ENCODE measurements at regions not wholly inside any gene's neighbourhood (a gene's known extent, or its start where the extent isn't known, plus 50 kb on each side); places are given as distances from the start of the nearest gene placed in this dataset.
"Not testable (repeated sequence)": the region's sequence is repeated elsewhere in the genome, so short reads cannot be mapped to it uniquely, and the experiment has no call there.

DNA sequence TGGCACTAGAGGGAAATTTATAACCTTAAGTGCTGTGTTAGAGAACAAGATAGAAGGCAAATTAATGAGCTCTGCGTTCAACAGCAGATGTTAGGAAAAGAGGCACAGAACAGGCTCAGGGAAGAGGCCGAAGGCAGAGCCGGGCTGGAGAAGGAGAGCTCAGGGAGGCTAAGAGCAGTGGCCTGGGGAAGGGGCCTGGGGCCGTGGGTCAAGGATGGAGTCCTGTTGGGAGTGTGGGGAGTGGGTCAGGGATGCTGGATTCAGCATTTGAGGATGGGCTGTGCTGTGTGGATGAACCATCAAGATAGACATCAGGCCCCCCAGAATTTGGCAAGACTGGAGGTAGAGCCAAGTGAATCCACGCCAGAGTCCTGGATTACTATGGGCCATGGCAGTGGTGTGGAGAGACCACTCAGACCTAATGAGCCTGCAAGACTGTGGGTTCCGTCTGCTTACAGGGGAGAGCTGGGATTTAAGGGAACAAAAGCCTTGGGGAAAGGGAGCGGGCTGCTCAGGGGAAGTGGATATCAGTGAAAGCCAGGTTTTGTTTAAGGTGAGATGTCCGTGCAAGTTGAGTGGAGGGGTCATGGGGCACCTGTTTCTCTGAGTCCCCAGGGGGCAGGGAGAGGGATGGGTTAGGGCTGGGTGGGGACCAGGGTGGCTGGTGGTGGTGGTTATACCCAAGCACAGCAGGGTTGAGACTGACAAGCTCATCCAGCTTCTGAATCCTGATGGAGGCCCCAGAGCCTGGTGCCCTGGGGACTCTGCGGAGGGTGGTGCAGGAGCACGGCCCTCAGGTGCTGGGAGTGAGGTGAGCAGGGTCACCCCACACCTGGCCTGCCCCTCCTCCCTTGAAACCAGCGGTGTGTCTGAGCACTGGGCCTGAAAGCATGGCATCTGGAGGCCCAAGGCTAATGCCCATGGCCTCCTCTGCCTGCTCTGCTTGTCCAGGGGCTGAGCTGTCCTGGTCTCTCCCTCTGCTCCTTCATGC lies 101.7 kb downstream of the BMS1 start:
- no peak for DNase-seq (ENCODE audit: low read depth in 2 of 2)

DNA sequence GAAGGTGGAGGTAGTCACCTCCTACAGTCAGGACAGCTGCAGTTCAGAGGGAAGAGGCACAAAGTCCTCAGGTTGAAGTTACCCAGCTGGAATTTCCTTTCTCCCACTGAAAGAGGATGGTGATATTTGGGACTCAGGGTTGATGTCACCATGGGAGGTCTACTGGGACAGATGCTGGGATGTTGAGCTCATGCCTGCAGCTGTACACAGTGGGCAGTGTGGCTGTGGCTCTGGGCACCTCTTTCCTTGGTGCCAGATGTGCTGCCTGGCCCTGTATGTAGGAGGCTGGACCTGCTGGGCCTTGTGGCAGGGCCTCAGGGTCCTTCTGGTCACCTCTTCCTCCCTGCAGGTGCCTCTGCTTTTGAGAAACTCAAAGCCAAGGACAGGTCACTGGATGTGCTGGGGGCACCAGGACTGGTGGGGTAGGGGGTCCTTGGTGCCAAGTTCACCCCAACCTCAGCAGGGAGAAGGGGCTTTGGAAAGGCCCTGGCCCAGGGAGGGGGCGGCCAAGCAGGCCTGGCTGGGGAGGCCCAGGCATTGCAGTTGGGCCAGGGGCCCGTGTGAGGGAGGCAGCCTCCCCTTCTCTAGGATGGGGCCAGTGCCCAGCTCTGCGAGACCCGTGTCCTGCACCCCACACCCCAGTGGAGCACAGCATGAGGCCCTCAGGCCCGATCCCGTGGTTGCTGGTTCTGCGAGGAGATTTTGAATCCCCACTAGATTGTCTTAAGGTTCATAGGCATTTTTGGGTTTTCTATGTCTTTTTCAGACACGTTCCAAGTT lies 103.1 kb downstream of the BMS1 start:
- DNase-seq (ENCODE audit: low read depth in 2 of 2) = no peak

DNA sequence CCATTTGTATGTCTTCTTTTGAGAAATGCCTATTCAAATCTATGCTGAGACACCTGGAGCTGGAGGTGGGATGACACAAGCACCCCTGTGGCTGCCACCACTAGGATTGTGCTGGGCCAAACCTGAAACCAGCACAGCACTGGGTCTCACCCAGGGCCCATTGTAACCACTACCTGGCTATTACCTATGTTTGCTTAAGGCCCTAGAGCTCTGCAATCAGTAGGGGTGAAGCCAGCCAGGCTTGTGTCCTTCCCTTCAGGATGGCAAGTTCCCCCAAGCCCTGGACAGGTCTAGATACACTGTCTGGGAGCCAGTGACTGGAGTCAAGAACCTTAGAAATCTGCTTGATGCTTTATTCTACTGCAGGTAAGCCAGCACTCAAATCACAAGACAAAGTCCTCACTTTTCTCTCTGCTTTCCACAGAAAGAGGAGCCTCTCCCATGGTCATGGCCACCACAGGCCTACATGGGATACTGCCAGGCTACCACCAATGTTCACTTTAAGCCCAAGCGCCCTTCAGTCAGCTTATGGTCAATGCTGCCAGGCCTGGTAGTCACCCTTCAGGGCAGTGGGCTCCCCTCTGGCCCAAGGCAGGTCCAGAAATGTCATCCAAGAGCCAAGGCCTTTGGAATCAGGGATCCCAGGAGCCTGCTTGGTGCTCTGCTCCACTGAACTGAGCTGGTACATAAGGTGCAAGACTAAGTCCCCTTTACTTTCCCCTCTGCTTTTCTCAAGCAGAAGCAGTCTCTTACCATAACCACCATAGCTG lies 105.3 kb downstream of the BMS1 start:
- no peak for DNase-seq (ENCODE audit: low read depth in 2 of 2)

DNA sequence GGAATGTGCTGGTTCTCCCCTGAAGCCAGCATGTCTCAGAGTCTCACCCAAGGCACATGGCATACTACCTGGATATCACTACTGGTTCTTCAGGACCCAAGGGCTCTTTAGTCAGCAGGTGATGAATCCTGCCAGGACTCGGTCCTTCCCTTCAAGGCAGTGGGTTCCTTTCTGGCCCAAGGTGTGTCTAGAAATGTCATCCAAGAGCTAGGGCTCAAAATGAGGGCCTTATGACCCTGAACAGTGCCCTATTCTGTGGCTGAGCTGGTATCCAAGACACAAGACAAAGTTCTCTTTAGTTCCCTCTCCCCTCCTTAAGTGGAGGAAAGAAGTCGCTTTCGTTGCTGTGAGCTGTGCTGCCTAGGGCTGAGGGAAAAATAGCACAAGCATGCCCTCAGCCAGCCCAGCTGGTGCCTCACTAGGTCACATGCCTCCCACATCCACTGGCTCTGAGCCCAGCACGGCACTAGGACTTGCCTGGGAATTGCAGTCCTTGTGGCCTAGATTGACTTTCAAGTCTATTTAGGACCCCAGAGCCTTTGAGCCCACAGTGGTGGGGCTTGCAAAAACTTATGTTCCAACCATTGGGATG lies 106.0 kb downstream of the BMS1 start:
- no peak for DNase-seq (ENCODE audit: low read depth in 2 of 2)

DNA sequence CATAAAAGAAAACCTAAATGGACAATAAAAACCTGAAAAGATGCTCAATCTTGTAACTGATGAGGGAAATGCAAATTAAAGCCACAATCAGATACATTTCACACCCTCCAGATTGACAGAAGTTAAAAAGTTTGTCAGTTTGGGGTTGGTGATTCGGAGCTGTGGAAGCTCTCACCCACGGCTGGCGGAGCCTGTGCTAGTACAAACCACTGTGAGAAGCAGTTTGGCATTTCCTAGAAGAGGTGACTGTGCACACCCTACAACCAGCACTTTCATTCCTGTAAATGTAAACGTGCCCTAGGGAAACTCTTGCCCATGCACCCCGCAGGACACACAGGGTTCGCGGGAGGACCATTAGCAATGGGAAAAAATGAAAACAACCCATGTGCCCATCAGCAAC lies 114.1 kb downstream of the BMS1 start:
- DNase-seq (ENCODE audit: low read depth in 2 of 2) = no peak

DNA sequence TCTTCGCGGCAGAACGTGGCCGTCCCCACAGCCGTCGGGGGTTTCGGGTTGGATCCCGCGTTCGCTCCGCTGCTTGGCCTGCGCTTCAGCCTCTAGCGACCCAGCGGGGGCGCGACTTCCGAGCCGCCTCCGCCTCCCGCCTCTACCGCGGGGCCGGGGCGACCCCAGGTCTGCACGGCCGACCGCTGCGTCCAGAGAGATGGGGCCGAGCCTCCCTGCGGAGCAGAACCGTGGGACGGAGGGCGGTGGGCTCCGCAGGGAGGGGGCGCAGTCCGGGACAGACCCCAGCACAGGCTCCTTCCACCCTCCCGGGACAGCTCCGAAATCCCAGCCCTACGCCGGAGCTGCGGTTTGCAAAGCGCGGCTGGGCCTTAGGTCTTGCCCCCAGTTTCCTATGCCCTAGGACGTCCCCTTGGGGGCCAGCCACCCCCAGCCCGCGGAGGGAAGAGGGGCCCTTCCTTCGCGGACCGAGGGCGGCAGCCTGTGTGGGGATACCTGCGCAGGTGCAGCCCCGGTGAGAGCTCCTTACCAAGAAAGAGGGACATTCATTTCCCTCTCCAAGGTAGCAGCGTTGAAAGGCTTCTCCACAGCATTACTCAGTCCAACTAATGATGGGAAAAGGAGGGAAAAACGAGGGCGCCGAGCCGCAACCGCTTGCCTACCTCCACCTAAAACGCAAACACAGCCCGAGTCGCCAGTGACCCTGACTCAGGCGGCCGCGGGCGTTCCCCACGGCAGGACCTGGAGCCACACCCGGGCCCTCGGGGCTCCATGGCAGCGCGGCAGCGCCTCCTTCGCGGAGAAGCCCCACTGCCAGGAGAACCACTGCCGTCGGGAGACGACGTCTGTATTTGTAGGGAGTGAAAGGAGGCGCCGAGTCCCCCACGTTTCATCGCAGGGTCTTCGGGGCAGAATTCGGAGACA lies 115.7 kb downstream of the BMS1 start:
- DNase-seq (ENCODE audit: low read depth in 2 of 2) = no peak

DNA sequence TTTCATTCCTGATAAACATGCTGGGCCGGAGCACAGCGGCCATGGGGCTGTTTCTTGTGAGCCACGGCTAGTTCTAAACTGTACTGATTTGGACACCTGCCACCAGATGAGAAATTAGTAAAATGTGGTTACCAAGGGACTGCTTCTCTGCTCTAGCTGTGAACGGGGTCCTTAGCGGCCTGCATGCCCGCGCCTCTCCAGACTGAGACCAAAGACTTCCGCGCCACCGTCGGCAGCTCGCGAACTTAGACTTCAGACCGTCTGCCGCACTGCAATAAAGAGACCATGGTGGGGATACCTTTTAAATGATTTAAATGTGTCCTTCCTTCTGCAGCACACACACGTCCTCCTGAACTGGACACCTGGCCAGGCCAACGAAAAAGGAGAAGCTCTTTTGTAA lies 116.4 kb downstream of the BMS1 start:
- no peak for DNase-seq (ENCODE audit: low read depth in 2 of 2)

DNA sequence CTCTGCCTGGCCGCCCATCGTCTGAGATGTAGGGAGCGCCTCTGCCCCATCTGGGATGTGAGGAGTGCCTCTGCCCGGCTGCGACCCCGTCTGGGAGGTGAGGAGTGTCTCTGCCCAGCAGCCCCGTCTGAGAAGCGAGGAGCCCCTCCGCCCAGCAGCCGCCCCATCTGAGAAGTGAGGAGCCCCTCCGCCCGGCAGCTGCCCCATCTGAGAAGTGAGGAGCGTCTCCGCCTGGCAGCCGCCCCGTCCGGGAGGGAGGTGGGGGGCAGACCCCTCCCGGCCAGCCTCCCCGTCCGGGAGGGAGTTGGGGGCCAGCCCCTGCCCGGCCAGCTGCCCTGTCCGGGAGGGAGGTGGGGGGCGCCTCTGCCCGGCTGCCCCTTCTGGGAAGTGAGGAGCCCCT lies 117.8 kb downstream of the BMS1 start:
- not testable (repeated sequence) for DNase-seq (ENCODE audit: low read depth in 2 of 2)

DNA sequence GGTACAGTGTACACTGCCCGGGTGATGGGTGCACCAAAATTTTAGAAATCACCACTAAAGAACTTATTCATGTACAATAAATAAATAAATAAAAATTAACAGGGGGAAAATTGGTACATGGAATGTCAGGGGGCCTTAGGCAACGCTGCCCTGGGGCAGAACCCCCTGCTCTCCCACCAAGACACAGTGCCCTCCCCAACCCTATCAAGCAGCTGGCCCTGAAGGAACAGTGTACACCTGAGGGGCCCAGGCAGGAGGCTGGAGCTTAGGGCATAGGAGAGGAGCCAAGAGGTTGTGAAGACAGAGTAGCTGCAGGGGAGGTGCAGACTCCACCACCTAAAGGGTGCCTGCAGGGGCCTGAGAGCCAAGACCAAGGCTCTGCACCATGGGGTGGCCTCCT lies 128.8 kb downstream of the BMS1 start:
- no peak for DNase-seq (ENCODE audit: low read depth in 2 of 2)

DNA sequence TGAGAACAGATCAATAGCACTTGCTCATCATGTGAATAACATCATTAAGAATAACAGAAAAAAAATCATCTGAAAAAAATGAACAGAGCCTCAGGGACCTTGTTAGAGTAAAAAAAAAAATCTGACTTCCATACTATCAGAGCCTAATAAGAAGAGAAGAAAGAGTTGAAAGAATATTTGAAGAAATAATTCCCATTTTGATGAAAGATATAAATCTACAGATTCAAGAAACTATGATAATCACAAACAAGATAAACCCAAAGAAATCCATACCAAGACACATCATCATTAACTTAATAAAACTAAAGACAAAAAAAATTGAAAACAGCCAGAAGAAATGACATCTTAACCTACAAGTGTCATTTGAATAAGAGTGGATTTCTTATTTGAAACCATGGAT lies 134.4 kb downstream of the BMS1 start:
- DNase-seq (ENCODE audit: low read depth in 2 of 2) = no peak

DNA sequence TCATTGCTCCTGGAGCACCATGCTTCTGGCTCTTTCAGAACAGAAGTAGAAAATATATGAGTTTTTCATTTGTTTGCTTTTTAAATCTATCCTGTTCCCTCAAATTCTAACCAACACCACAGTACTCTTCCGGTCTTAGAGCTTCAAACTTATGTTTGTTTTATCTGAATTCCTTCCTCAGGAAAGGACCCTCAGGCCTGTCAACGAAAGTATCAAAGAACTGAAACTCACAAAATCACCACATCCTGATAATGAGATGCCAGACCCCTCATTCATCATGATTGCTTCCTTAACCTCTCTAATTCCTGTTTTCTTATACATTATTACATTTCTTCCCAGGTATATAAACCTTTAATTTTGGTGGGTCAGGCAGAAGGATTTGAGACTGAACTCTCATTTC lies 135.2 kb downstream of the BMS1 start:
- DNase-seq (ENCODE audit: low read depth in 2 of 2) = no peak

DNA sequence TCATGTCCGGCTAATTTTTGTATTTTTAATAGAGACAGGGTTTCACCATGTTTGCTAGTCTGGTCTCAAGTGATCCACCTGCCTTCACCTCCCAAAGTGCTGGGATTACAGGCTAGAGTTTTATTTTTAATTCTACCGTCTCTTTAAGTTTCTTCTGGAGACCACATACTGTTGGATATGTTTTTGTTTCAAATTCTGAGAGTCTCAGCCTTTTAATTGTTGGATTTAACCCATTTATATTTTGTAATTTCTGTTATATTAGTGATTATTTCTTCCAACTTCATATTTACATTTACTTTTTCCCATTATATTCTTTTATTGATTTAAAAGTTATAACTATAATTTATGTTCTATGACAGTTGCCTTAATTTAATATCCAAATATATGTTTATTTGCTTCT lies 139.4 kb downstream of the BMS1 start:
- no peak for DNase-seq (ENCODE audit: low read depth in 2 of 2)

DNA sequence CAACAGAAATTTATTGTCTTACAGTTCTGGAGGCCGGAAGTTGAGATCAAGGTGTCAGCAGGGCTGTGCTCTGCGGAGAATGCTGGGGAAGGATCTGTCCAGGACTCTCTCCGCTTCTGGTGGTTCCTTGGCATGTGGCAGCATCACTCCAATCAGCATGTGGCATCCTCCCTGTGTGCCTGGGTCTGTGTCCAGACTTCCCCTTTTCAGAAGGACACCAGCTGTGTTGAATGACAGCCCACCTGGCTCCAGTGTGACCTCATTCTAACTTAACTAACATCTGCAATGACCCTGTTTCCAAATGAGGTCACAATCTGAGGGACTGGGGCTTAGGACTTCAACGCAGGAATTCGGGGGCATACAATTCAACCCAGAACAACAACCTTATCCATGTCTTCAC lies 141.9 kb downstream of the BMS1 start:
- no peak for DNase-seq (ENCODE audit: low read depth in 2 of 2)

DNA sequence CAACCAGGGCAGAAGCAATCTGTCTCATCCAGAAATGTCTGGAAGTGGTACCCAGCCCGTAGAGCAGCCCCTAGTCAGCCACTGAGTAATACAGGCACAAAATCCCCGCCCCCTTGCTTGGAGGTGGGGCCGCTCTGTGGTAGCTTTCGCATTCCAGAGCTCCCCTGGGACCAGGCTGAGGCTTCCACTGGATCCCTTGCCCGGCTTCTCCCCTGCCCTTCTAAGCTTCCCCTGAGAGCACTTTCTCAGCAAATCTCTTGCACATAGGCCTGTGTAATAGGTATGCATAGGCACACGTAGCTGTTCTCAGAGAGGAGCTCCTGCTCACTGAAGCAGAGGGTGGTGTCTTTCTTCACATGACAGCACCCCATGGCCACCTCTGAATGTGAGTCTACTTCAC lies 144.2 kb downstream of the BMS1 start:
- DNase-seq (ENCODE audit: low read depth in 2 of 2) = no peak

DNA sequence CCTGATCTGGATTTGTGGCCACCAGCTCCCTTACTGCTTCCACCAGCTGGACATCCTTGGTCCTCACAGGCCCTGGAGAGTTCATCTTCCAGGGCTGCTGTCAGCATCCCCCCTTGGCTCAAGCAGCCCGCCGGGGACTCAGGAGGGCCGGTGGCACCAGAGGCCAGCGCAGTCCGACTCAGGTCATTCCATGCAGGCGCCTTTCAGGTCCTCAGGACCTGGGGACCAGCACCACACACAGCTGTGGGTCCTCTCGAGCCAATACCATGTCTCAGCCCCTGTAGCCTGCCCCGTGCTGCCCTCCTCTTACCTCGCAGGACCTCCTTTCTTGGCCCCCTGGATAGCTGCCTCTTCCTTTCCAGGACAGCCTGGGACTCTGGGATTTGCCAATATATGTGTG lies 145.5 kb downstream of the BMS1 start:
- DNase-seq (ENCODE audit: low read depth in 2 of 2) = no peak

DNA sequence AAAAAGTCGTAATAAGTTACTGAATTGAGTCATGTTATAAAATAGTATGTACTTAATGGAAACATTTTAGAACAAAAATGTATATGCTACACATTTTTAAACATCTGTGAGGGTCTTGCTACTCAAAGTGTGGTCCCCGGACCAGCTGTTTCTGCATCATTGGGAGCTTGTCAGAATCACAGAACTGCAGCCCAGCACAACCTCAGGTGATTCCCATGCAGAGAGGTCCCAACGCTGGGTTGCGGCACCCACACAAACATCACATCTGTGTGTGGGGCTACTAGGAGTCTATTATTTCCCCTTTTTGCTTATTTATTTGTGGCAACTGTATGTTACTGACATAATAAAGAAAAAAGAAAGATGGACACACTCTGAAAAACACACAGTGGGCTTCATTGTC lies 146.6 kb downstream of the BMS1 start:
- DNase-seq (ENCODE audit: low read depth in 2 of 2) = no peak

DNA sequence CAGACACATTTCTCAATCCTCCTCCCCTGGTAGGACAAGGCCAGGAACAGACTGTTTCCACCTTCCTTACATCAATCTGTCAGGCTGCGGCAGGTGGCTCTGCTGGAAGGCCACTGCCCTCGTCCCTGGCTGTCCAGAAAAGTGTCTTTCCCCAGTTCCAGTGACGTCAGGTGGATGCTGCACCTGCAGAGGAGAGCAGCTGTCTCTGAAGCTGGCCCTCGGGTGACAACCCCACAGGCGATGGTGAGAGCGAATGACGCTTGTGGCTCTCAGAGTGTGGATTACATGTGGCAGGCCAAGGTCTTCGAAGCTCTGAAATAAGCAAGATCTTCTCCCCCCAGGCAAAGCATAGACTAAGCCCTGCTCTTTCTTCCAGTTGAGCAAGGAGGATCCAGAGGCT lies 146.9 kb upstream of the RET start:
- DNase-seq (ENCODE audit: low read depth in 2 of 2) = no peak

DNA sequence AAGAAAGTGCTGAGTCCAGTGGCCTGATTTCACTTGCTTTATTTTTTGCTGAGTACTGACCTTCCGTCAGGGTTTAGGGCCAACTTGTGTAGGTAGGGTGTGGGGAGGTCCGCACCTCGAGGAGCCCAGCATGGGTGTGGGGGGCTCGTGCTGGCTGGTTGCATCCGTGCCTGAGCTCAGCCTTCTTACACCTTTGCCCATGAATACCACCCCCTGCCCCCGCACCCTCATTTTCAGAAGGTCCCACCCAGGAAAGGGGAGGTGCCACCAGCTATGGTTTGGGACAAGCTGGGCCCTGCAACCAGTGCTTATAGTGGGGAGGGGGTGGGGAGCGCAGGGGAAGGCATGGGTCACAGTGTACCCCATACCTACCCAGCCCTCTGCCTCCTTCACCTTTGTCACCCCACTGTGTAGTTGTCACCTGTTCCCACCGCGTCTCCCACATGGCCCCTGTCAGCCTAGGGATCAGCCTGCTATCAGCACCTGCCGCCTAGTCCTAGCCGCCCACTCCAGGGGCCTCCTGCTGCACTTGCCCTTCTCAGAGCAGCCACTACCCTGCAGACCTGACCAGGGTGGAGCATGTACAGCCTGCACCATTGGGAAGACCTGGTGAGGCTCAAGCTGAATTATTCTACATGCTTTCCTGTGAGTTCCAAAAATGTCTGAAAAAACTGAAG lies 146.2 kb upstream of the RET start:
- no peak for DNase-seq (ENCODE audit: low read depth in 2 of 2)

DNA sequence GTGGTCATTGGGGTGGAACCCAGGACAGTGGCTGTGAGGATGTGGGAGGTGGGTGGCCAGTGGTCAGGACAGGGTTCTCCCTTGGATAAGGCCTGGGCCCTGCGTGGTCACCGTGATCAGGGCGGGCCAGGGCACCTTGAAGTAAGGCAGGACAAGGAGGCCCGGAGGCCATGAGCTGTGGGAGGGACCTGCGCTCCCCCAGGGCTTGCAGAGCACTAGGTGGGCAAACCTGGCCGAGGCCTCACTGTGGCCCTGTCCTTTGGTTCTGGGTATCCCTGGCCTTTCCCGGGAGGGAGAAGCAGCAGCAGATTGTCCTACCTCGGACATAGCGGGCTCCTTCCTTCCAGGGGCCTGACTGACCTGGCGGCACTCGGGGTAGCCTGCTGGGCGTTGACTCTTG lies 144.8 kb upstream of the RET start:
- DNase-seq (ENCODE audit: low read depth in 2 of 2) = no peak
